ENCODE measurements at regions not wholly inside any gene's neighbourhood (a gene's known extent, or its start where the extent isn't known, plus 50 kb on each side); places are given as distances from the start of the nearest gene placed in this dataset.

DNA sequence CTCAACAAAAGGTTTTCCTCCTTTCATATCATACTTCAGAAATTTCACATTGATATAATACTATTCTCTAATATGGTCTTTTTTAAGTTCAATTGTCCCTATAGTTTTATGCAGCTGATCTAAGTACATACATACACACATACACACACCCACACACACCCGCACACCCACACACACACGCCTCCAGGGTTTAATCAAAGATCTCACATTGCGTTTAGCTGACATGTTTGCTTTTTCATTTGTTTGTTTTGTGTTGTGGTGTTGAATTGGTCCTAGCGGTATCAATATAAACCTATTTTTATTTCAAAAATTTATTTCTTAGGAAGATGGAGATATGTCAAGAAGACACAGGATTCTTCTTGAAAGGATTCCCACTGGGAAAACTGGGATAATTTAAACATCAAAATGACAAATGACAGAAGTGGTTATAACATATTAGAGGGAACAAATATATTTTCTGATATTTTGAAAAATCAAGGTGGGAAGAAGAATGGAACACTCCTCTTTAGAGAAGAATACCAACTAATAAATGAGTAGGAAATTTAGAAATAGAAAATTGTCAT is 434.9 kb upstream of the SLC30A5 start:
- TF ChIP-seq TAF1 (IDR thresholded peaks at IDR 0.05; ENCODE audit: borderline replicate concordance, insufficient read depth, low read length) = no peak
- TF ChIP-seq REST (IDR thresholded peaks at IDR 0.05; ENCODE audit: insufficient read depth in 1 of 2, low read depth in 2 of 2, low read length in 2 of 2) = no peak
- TF ChIP-seq POLR2AphosphoS5 (IDR thresholded peaks at IDR 0.05; ENCODE audit: low read depth, low read length) = no peak

Measured in PFSK-1 (cell line).